ENCODE measurements at regions not wholly inside any gene's neighbourhood (a gene's known extent, or its start where the extent isn't known, plus 50 kb on each side); places are given as distances from the start of the nearest gene placed in this dataset.

DNA sequence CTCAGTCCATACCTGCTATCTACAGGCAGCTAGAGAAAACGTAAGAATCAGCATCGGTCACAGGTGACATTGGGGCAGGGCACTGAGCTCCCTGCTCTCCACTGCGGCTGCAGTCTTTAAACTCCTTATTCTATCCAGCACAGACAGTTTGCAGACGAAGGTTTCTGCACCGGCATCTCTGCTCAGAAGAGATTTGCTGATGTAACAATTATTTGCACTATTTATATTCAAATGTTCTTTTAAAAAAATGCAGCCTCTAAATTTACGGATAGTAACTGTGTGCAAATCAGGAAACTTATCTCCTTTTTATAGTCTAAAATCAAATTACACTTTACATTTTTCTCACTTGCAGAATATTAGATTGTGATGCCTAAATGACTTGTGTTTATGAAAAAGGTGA lies 671.0 kb downstream of the VRK1 start:
- H3K4me3 ChIP-seq (ENCODE audit: low read depth, low read length), result no peak overlapping the region
- peaks cover 71% of the 10 kb centered on the region for H3K27me3 ChIP-seq (ENCODE audit: insufficient read depth, low read depth, severe bottlenecking)
- no peaks in the 10 kb centered on the region for H3K36me3 ChIP-seq
- H3K27ac ChIP-seq, result no peak overlapping the region
- no peak for DNase-seq
- TF ChIP-seq, protein P1, sequence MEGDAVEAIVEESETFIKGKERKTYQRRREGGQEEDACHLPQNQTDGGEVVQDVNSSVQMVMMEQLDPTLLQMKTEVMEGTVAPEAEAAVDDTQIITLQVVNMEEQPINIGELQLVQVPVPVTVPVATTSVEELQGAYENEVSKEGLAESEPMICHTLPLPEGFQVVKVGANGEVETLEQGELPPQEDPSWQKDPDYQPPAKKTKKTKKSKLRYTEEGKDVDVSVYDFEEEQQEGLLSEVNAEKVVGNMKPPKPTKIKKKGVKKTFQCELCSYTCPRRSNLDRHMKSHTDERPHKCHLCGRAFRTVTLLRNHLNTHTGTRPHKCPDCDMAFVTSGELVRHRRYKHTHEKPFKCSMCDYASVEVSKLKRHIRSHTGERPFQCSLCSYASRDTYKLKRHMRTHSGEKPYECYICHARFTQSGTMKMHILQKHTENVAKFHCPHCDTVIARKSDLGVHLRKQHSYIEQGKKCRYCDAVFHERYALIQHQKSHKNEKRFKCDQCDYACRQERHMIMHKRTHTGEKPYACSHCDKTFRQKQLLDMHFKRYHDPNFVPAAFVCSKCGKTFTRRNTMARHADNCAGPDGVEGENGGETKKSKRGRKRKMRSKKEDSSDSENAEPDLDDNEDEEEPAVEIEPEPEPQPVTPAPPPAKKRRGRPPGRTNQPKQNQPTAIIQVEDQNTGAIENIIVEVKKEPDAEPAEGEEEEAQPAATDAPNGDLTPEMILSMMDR (IDR thresholded peaks at IDR 0.05; ENCODE audit: low read depth, low read length), result no peak
- no peaks in the 10 kb centered on the region for H3K9me3 ChIP-seq (ENCODE audit: severe bottlenecking)

- Histone ChIP-seq H3K36me3 (no peaks in the 10 kb centered on the region), H3K27ac (no peak overlapping the region), H3K4me3 (ENCODE audit: low read depth, low read length) (no peak overlapping the region), H3K27me3 (ENCODE audit: insufficient read depth, low read depth, severe bottlenecking) (peaks cover 89% of the 10 kb centered on the region), H3K9me3 (ENCODE audit: severe bottlenecking) (no peaks in the 10 kb centered on the region)
- DNase-seq, result no peak
- TF ChIP-seq, protein P1 (IDR thresholded peaks at IDR 0.05; ENCODE audit: low read depth, low read length), result no peak
Measured at GRCh38 chr14:97477353-97477752, 680.2 kb downstream of the VRK1 start.

DNA sequence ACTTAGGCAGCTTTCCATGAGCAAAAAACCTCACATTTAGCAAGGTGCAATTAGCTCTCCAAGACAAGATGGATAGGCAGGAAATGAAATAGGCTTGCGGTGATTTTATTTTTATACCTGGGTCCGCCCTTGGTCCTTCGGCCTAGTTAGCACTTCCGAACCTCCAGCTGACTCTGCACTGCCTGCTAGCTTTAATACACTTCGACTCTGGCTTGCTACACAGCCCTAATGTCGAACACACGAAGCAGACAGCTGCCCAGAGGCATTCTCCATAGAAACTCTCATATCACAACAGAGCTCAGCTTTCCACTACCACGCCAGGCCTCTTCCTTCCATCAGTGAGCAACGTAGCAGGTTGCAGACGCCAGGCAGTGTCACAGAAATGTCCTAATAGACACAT lies 688.0 kb downstream of the VRK1 start:
- no peaks in the 10 kb centered on the region for H3K36me3 ChIP-seq
- H3K9me3 ChIP-seq (ENCODE audit: severe bottlenecking), result no peaks in the 10 kb centered on the region
- H3K27me3 ChIP-seq (ENCODE audit: insufficient read depth, low read depth, severe bottlenecking), result peaks cover 74% of the 10 kb centered on the region
- TF ChIP-seq, protein P1 (IDR thresholded peaks at IDR 0.05; ENCODE audit: low read depth, low read length), result no peak
- DNase-seq, result no peak
- no peak overlapping the region for H3K4me3 ChIP-seq (ENCODE audit: low read depth, low read length)
- H3K27ac ChIP-seq, result no peak overlapping the region

- no peak for DNase-seq
- peaks cover 73% of the 10 kb centered on the region for H3K27me3 ChIP-seq (ENCODE audit: insufficient read depth, low read depth, severe bottlenecking)
- no peak overlapping the region for H3K27ac ChIP-seq
- no peaks in the 10 kb centered on the region for H3K36me3 ChIP-seq
- H3K4me3 ChIP-seq (ENCODE audit: low read depth, low read length), result no peak overlapping the region
- TF ChIP-seq, protein P1 (IDR thresholded peaks at IDR 0.05; ENCODE audit: low read depth, low read length), result no peak
- H3K9me3 ChIP-seq (ENCODE audit: severe bottlenecking), result no peaks in the 10 kb centered on the region
Measured at GRCh38 chr14:97486601-97487120, 689.5 kb downstream of the VRK1 start.

DNA sequence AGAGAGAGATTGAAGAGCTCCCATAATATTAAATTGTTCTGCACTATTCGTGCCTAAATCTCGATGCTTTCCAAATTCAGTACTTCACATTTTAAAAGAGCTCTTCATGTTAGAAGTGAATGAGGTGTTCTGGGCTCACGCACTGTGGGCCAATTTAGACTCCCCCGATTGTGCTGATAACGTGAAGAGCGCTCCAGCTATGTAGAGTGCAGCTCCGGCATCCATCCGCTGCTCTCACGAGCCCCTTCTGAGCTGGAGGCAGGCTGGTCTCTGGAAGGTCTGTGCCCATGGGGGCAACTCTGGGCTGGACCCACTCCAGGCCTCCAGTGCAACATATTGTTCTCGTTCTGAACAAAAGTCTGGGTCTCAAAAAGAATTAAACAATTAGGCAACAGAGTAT lies 692.6 kb downstream of the VRK1 start:
- H3K4me3 ChIP-seq (ENCODE audit: low read depth, low read length), result no peak overlapping the region
- TF ChIP-seq, protein P1 (IDR thresholded peaks at IDR 0.05; ENCODE audit: low read depth, low read length), result no peak
- H3K27ac ChIP-seq, result no peak overlapping the region
- no peaks in the 10 kb centered on the region for H3K36me3 ChIP-seq
- no peak for DNase-seq
- H3K27me3 ChIP-seq (ENCODE audit: insufficient read depth, low read depth, severe bottlenecking), result peaks cover 72% of the 10 kb centered on the region
- no peaks in the 10 kb centered on the region for H3K9me3 ChIP-seq (ENCODE audit: severe bottlenecking)

GRCh38 chr14:97490521-97491070 lies 693.4 kb downstream of the VRK1 start:
- TF ChIP-seq, protein P1 (IDR thresholded peaks at IDR 0.05; ENCODE audit: low read depth, low read length), result no peak
- H3K27me3 ChIP-seq (ENCODE audit: insufficient read depth, low read depth, severe bottlenecking), result peaks cover 70% of the 10 kb centered on the region
- no peak for DNase-seq

More at GRCh38 chr14:97490521-97491070, 693.4 kb downstream of the VRK1 start:
- Histone ChIP-seq H3K4me3 (ENCODE audit: low read depth, low read length) (no peak overlapping the region), H3K36me3 (no peaks in the 10 kb centered on the region), H3K27ac (no peak overlapping the region), H3K9me3 (ENCODE audit: severe bottlenecking) (no peaks in the 10 kb centered on the region)
